HepG2 (cell line): ENCODE measurements at regions not wholly inside any gene's neighbourhood (a gene's known extent, or its start where the extent isn't known, plus 50 kb on each side); places are given as distances from the start of the nearest gene placed in this dataset.

ENCODE experiments used
- EZH2 ChIP-seq: conservative IDR thresholded peaks from 2 replicates; pipeline ENCODE4 v1.6.1; 2012; ENCODE audit warnings: mild to moderate bottlenecking, low read depth, low read length, moderate library complexity
- HOXA9 ChIP-seq: sonication (generic); formaldehyde crosslinking; IDR thresholded peaks from 2 replicates; pipeline ENCODE4 v1.8.1; 2022; ENCODE audit warnings: missing genetic modification reagents, mild to moderate bottlenecking, moderate library complexity, borderline replicate concordance
- IKZF1 ChIP-seq: fragments of 450-650 bp; IDR thresholded peaks from 2 replicates; pipeline ENCODE4 v1.7.1; 2016
- KDM3A ChIP-seq: IDR thresholded peaks from 2 replicates; pipeline ENCODE4 v1.6.1; 2018; ENCODE audit warnings: low read depth, missing compliant biosample characterization
- REL ChIP-seq: sonication (generic); formaldehyde crosslinking; conservative IDR thresholded peaks from 2 replicates; pipeline ENCODE4 v1.8.0; 2022; ENCODE audit warnings: mild to moderate bottlenecking, missing genetic modification reagents, moderate library complexity
- SAP130 ChIP-seq: IDR thresholded peaks from 2 replicates; pipeline ENCODE4 v1.6.1; 2016; ENCODE audit warnings: low read depth
- SP1 ChIP-seq, 2 experiments: fragments of 450-650 bp in 1 of 2; sonication (generic) in 1 of 2; formaldehyde crosslinking in 1 of 2; IDR thresholded peaks; 2 replicates each; pipeline versions ENCODE4 v1.4.0 to v1.6.1; 2016 to 2020; ENCODE audit warnings: missing genetic modification reagents in 1 of 2
- TEAD3 ChIP-seq: optimal IDR thresholded peaks from 2 replicates; pipeline ENCODE3; 2016; ENCODE audit warnings: borderline replicate concordance
- ZNF24 ChIP-seq: fragments of 450-650 bp; IDR thresholded peaks from 2 replicates; pipeline ENCODE4 v1.6.1; 2017; ENCODE audit warnings: antibody characterized with exemption, mild to moderate bottlenecking
- ZNF256 ChIP-seq: sonication (generic); formaldehyde crosslinking; conservative IDR thresholded peaks from 2 replicates; pipeline ENCODE4 v1.4.0; 2020; ENCODE audit warnings: missing genetic modification reagents
- ZNF749 ChIP-seq: sonication (generic); formaldehyde crosslinking; IDR thresholded peaks from 2 replicates; pipeline ENCODE4 v1.8.0; 2022; ENCODE audit warnings: mild to moderate bottlenecking, missing genetic modification reagents, moderate library complexity, borderline replicate concordance
- TF ChIP-seq, protein P1 (sequence below): sonication (generic); formaldehyde crosslinking; IDR thresholded peaks from 2 replicates; pipeline ENCODE4 v1.4.0; 2020; ENCODE audit warnings: mild to moderate bottlenecking, missing genetic modification reagents
- TF ChIP-seq, protein P2 (sequence below): sonication (generic); formaldehyde crosslinking; IDR thresholded peaks from 2 replicates; pipeline ENCODE4 v1.4.0; 2020; ENCODE audit warnings: missing genetic modification reagents

DNA sequence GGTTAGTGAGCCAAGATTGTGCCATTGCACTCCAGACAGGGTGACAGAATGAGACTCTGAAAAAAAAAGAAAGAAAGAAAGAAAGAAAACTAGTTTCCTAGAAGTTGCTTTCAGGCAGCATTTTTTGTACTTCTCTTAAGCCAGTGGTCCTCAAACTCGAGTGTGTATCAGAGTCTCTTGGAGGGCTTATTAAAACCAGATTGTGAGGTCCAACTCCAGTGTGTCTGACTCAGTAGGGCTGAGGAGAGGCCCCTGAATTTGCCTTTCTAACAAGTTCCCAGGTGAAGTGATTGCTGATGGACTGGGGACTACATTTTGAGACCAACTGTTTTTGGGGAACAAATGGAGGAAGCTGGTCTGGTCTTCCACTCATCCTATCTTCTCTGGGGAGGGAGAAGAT is 57.5 kb upstream of the VSTM5 start (continued):
- TF ChIP-seq, protein P1, sequence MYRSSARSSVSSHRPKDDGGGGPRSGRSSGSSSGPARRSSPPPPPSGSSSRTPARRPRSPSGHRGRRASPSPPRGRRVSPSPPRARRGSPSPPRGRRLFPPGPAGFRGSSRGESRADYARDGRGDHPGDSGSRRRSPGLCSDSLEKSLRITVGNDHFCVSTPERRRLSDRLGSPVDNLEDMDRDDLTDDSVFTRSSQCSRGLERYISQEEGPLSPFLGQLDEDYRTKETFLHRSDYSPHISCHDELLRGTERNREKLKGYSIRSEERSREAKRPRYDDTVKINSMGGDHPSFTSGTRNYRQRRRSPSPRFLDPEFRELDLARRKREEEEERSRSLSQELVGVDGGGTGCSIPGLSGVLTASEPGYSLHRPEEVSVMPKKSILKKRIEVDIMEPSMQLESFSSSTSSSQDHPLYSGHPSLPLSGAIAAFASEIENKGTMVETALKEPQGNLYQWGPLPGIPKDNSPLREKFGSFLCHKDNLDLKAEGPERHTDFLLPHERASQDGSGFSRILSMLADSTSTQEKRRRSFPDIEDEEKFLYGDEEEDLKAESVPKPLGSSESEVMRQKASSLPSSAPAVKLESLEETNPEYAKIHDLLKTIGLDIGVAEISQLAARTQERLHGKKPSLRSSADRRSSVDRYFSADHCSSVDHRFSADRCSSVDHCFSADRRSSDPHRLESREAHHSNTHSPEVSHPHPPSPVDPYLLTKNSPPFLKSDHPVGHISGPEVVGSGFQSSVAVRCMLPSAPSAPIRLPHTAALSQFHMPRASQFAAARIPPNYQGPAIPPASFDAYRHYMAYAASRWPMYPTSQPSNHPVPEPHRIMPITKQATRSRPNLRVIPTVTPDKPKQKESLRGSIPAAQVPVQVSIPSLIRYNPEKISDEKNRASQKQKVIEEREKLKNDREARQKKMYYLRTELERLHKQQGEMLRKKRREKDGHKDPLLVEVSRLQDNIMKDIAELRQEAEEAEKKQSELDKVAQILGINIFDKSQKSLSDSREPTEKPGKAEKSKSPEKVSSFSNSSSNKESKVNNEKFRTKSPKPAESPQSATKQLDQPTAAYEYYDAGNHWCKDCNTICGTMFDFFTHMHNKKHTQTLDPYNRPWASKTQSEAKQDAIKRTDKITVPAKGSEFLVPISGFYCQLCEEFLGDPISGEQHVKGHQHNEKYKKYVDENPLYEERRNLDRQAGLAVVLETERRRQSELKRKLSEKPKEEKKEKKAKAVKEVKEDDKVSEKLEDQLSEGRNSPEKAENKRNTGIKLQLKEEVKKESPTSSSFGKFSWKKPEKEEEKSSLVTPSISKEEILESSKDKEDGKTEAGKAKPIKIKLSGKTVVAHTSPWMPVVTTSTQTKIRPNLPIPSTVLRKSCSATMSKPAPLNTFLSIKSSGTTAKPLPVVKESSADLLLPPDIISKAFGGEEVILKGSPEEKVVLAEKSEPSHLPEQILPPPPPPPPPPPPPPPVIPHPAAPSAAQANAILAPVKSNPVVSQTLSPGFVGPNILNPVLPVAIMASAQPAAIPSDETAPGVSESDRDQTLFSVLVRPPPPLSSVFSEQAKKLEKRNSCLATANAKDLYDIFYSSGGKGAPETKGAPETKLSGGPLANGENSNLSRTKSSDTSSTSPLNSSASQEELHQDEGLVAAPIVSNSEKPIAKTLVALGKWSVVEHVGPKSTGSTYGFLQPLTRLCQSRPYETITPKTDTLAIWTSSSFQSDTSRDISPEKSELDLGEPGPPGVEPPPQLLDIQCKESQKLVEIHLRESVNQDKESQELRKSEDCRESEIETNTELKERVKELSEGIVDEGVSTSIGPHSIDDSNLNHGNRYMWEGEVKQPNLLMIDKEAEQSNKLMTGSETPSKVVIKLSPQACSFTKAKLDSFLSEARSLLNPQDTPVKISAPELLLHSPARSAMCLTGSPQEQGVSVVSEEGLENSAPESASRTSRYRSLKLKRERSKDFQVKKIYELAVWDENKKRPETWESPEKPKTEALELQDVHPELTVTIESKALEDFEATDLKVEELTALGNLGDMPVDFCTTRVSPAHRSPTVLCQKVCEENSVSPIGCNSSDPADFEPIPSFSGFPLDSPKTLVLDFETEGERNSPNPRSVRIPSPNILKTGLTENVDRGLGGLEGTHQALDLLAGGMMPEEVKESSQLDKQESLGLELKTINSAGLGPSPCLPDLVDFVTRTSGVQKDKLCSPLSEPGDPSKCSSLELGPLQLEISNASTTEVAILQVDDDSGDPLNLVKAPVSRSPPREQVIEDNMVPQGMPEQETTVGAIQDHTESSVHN (CRISPR knock-in tag), result no peak
- TF ChIP-seq ZNF24 (no peak), IKZF1 (no peak), SP1 (IDR thresholded peaks at IDR 0.05) (no peak), SP1 (CRISPR knock-in tag; IDR thresholded peaks at IDR 0.05) (no peak), ZNF256 (CRISPR knock-in tag) (no peak), SAP130 (CRISPR knock-in tag) (no peak), REL (CRISPR knock-in tag) (no peak), TEAD3 (no peak), HOXA9 (CRISPR knock-in tag) (no peak), KDM3A (CRISPR knock-in tag) (no peak), ZNF749 (CRISPR knock-in tag) (no peak), EZH2 (no peak)
- TF ChIP-seq, protein P2, sequence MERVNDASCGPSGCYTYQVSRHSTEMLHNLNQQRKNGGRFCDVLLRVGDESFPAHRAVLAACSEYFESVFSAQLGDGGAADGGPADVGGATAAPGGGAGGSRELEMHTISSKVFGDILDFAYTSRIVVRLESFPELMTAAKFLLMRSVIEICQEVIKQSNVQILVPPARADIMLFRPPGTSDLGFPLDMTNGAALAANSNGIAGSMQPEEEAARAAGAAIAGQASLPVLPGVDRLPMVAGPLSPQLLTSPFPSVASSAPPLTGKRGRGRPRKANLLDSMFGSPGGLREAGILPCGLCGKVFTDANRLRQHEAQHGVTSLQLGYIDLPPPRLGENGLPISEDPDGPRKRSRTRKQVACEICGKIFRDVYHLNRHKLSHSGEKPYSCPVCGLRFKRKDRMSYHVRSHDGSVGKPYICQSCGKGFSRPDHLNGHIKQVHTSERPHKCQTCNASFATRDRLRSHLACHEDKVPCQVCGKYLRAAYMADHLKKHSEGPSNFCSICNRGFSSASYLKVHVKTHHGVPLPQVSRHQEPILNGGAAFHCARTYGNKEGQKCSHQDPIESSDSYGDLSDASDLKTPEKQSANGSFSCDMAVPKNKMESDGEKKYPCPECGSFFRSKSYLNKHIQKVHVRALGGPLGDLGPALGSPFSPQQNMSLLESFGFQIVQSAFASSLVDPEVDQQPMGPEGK (CRISPR knock-in tag), result no peak
